OCI-LY3 (cell line): ENCODE measurements at regions not wholly inside any gene's neighbourhood (a gene's known extent, or its start where the extent isn't known, plus 50 kb on each side); places are given as distances from the start of the nearest gene placed in this dataset.

ENCODE experiments used
- CTCF ChIP-seq: fragments of 200-600, 300-600 bp; sonication (generic); IDR thresholded peaks from 2 replicates; pipeline ENCODE4 v1.5.1; 2014; ENCODE audit warnings: antibody characterized with exemption, low read length, low read depth
- EZH2phosphoT487 ChIP-seq: fragments of 200-600 bp; shearing (Covaris generic); IDR thresholded peaks from 2 replicates; pipeline ENCODE4 v1.6.1; 2018; ENCODE audit warnings: antibody characterized with exemption, mixed run types, low read depth

GRCh38 chr7:114843102-114843501 lies 78.8 kb upstream of the MDFIC start:
- TF ChIP-seq CTCF (no peak), EZH2phosphoT487 (no peak)
